H1 (cell line): ENCODE measurements at regions not wholly inside any gene's neighbourhood (a gene's known extent, or its start where the extent isn't known, plus 50 kb on each side); places are given as distances from the start of the nearest gene placed in this dataset.
A peak's percentile ranks its signal among the peaks of the same experiment; 100 is the strongest.

Source experiments
- CTCF ChIA-PET: fragments of 300-600 bp; sonication (Branson Sonifier 250); formaldehyde crosslinking; loops from one replicate; lab custom pipeline; 2021; ENCODE audit not compliant: partially characterized antibody; lab: Charles Lee
- POLR2A ChIA-PET: fragments of 300-600 bp; sonication (Branson Sonifier 250); formaldehyde crosslinking; loops from one replicate; lab custom pipeline; 2021; ENCODE audit warnings: inconsistent platforms; ENCODE audit not compliant: partially characterized antibody; lab: Charles Lee
- DNase-seq, 2 experiments: peaks; one replicate each; pipeline versions ENCODE4 v3.0.0 to v3.0.0-alpha.2; 2010 to 2022; ENCODE audit warnings: low spot score in 2 of 2, low read depth in 1 of 2, mixed read lengths in 1 of 2
- FAIRE-seq: peaks from 2 replicates; lab custom pipeline; 2011; peaks lifted over from hg19 to GRCh38; lab: Jason Lieb, UNC
- H2AFZ ChIP-seq: 2 replicates; pipeline ENCODE4 v1.8.1; 2012; ENCODE audit warnings: low read length, inconsistent platforms
- H2AK5ac ChIP-seq: 2 replicates; pipeline ENCODE4 v1.6.1; 2013; ENCODE audit warnings: low read depth, low read length
- H2BK120ac ChIP-seq: replicated peaks from 2 replicates; pipeline ENCODE3; 2013; ENCODE audit warnings: low read depth, low read length, inconsistent platforms
- H2BK12ac ChIP-seq: 2 replicates; pipeline ENCODE4 v1.6.1; 2013; ENCODE audit warnings: low read depth, low read length
- H2BK15ac ChIP-seq: 2 replicates; pipeline ENCODE4 v1.6.1; 2013; ENCODE audit warnings: low read length
- H2BK20ac ChIP-seq: 2 replicates; pipeline ENCODE4 v1.6.1; 2013; ENCODE audit warnings: low read length
- H2BK5ac ChIP-seq: 2 replicates; pipeline ENCODE4 v1.6.1; 2013; ENCODE audit warnings: low read depth, low read length
- H3K14ac ChIP-seq: 2 replicates; pipeline ENCODE4 v1.6.1; 2013; ENCODE audit warnings: inconsistent platforms; ENCODE audit not compliant: insufficient read length
- H3K18ac ChIP-seq: 2 replicates; pipeline ENCODE4 v1.6.1; 2013; ENCODE audit warnings: low read length; ENCODE audit errors: extremely low read depth
- H3K23ac ChIP-seq: 2 replicates; pipeline ENCODE4 v1.6.1; 2013; ENCODE audit warnings: inconsistent platforms; ENCODE audit not compliant: insufficient read length
- H3K23me2 ChIP-seq: 2 replicates; pipeline ENCODE4 v1.6.1; 2013; ENCODE audit warnings: low read depth, low read length
- H3K27ac ChIP-seq: 2 replicates; pipeline ENCODE4 v1.6.1; 2011; ENCODE audit warnings: low read depth, low read length, inconsistent platforms
- H3K27me3 ChIP-seq, 4 experiments: replicated peaks in 1 of 4; 1 replicate in 1 of 4; 2 replicates in 3 of 4; pipeline versions ENCODE4 v1.6.1 to v1.8.1; 2011 to 2013; ENCODE audit warnings: low read length in 3 of 4, mild to moderate bottlenecking in 3 of 4, inconsistent platforms in 2 of 4, mixed read lengths in 2 of 4, moderate library complexity in 1 of 4; ENCODE audit not compliant: control insufficient read depth in 3 of 4, insufficient read depth in 3 of 4; ENCODE audit errors: extremely low read depth in 1 of 4
- H3K36me3 ChIP-seq, 4 experiments: 2 replicates each; pipeline versions ENCODE4 v1.6.1 to v1.8.1; 2011 to 2013; ENCODE audit warnings: mild to moderate bottlenecking in 4 of 4, low read length in 3 of 4, moderate library complexity in 2 of 4, control low read depth in 1 of 4, inconsistent platforms in 1 of 4; ENCODE audit not compliant: insufficient read depth in 4 of 4, control insufficient read depth in 2 of 4
- H3K4ac ChIP-seq: replicated peaks from 2 replicates; pipeline ENCODE3; 2013; ENCODE audit warnings: low read length, low read depth, mixed read lengths, inconsistent platforms; ENCODE audit not compliant: insufficient read length
- H3K4me1 ChIP-seq, 4 experiments: replicated peaks in 1 of 4; 1 replicate in 1 of 4; 2 replicates in 3 of 4; pipeline versions ENCODE4 v1.6.1 to v1.8.1; 2011 to 2013; ENCODE audit warnings: low read length in 3 of 4, inconsistent platforms in 2 of 4, mixed read lengths in 1 of 4; ENCODE audit not compliant: insufficient read depth in 4 of 4, control insufficient read depth in 3 of 4
- H3K4me2 ChIP-seq, 2 experiments: 2 replicates each; pipeline versions ENCODE4 v1.6.1 to v1.8.1; 2011 to 2013; ENCODE audit warnings: low read depth in 2 of 2, low read length in 2 of 2, control low read depth in 1 of 2, inconsistent platforms in 1 of 2, mild to moderate bottlenecking in 1 of 2; ENCODE audit not compliant: insufficient read depth in 1 of 2
- H3K4me3 ChIP-seq, 4 experiments: fragments of 200-600, 300-600 bp in 1 of 4; sonication (generic), shearing (Covaris generic), sonication (Bioruptor Twin) in 1 of 4; 2 replicates each; pipeline versions ENCODE4 v1.5.1 to v1.8.1; 2011 to 2016; ENCODE audit warnings: low read length in 4 of 4, low read depth in 3 of 4, control low read depth in 2 of 4, inconsistent platforms in 2 of 4, mild to moderate bottlenecking in 2 of 4, mixed read lengths in 1 of 4, moderate library complexity in 1 of 4; ENCODE audit not compliant: insufficient read depth in 2 of 4; ENCODE audit errors: extremely low read depth in 1 of 4
- H3K56ac ChIP-seq: replicated peaks from 2 replicates; pipeline ENCODE3; 2013; ENCODE audit warnings: low read depth, mild to moderate bottlenecking, mixed read lengths, low read length, inconsistent platforms; ENCODE audit not compliant: insufficient read length
- H3K79me1 ChIP-seq: 2 replicates; pipeline ENCODE4 v1.6.1; 2013; ENCODE audit warnings: low read depth, low read length, control low read depth
- H3K79me2 ChIP-seq, 2 experiments: 2 replicates each; pipeline versions ENCODE4 v1.6.1 to v1.8.1; 2012 to 2013; ENCODE audit warnings: low read length in 2 of 2, mild to moderate bottlenecking in 2 of 2, inconsistent platforms in 1 of 2; ENCODE audit not compliant: insufficient read depth in 2 of 2, control insufficient read depth in 1 of 2
- H3K9ac ChIP-seq, 4 experiments: replicated peaks in 1 of 4; 1 replicate in 1 of 4; 2 replicates in 3 of 4; pipeline versions ENCODE4 v1.6.1 to v1.8.1; 2011 to 2013; ENCODE audit warnings: low read depth in 3 of 4, low read length in 3 of 4, control low read depth in 2 of 4, mild to moderate bottlenecking in 2 of 4, moderate library complexity in 2 of 4, inconsistent platforms in 1 of 4; ENCODE audit errors: extremely low read depth in 1 of 4
- H3K9me3 ChIP-seq, 2 experiments: 2 replicates each; pipeline versions ENCODE4 v1.6.1 to v1.8.1; 2012 to 2013; ENCODE audit warnings: mild to moderate bottlenecking in 2 of 2, moderate library complexity in 2 of 2, control low read depth in 1 of 2, inconsistent platforms in 1 of 2, low read depth in 1 of 2, low read length in 1 of 2, mixed read lengths in 1 of 2; ENCODE audit not compliant: insufficient read depth in 2 of 2
- H4K20me1 ChIP-seq, 2 experiments: replicated peaks in 1 of 2; 2 replicates each; pipeline versions ENCODE3 to v1.8.1; 2011 to 2013; ENCODE audit warnings: inconsistent platforms in 2 of 2, low read length in 2 of 2, mild to moderate bottlenecking in 1 of 2; ENCODE audit not compliant: insufficient read depth in 2 of 2, control insufficient read depth in 1 of 2
- H4K5ac ChIP-seq: 2 replicates; pipeline ENCODE4 v1.6.1; 2013; ENCODE audit warnings: low read length, low read depth, mixed read lengths, inconsistent platforms; ENCODE audit not compliant: insufficient read length
- H4K8ac ChIP-seq: 2 replicates; pipeline ENCODE4 v1.8.0; 2013; ENCODE audit warnings: mild to moderate bottlenecking, moderate library complexity, low read length, inconsistent platforms; ENCODE audit not compliant: insufficient read depth; ENCODE audit errors: extremely low read depth
- H4K91ac ChIP-seq: replicated peaks from 2 replicates; pipeline ENCODE3; 2013; ENCODE audit warnings: low read length, mixed read lengths, inconsistent platforms; ENCODE audit not compliant: insufficient read length
- CREB1 ChIP-seq: IDR thresholded peaks from 2 replicates; pipeline ENCODE4 v1.6.1; 2012; ENCODE audit warnings: inconsistent platforms
- WGBS, 2 experiments: shearing (Covaris generic) in 1 of 2; methylation state at CpG; one replicate each; pipeline versions ENCODE4 v1.1.6 to v1.1.7; 2013 to 2015; ENCODE audit warnings: low lambda C conversion rate in 2 of 2, mixed read lengths in 2 of 2, inconsistent platforms in 1 of 2, low coverage in 1 of 2, missing lambda C conversion rate in 1 of 2; ENCODE audit not compliant: insufficient replicate concordance in 2 of 2, insufficient coverage in 1 of 2, insufficient read length in 1 of 2; ENCODE audit errors: extremely low coverage in 1 of 2, missing lambda C conversion rate in 1 of 2; 5-methylcytosine and 5-hydroxymethylcytosine counted together

- DNase-seq (no peak), FAIRE-seq (no peak)
- ChIA-PET POLR2A (no interaction called here), CTCF (interaction anchor here (0.8 to 2.5 kb wide), 3 partner anchors 12 to 35 kb away, joined by 3 to 6 read pairs (median 3); no protein-coding TSS in a partner anchor)
- H3K9me3 ChIP-seq: no peaks in the 10 kb centered on the region
- no peak overlapping the region for H3K14ac ChIP-seq
- peaks cover 3 to 6% (median 4%) of the 10 kb centered on the region in 4 experiments; a peak in 4 of 7 replicates for H3K4me1 ChIP-seq
- H2BK120ac ChIP-seq: no peak overlapping the region
- H3K27me3 ChIP-seq: no peaks in the 10 kb centered on the region
- no peak overlapping the region for H4K91ac ChIP-seq
- no peaks in the 10 kb centered on the region for H4K20me1 ChIP-seq
- no peaks in the 10 kb centered on the region for H3K23me2 ChIP-seq
- no peak overlapping the region for H2BK5ac ChIP-seq
- H4K8ac ChIP-seq: no peak overlapping the region
- H3K4me3 ChIP-seq: no peak overlapping the region
- H2BK12ac ChIP-seq: no peak overlapping the region
- no peak overlapping the region for H3K23ac ChIP-seq
- no peaks in the 10 kb centered on the region for H3K36me3 ChIP-seq
- H2BK20ac ChIP-seq: no peak overlapping the region
- no peak overlapping the region for H3K18ac ChIP-seq
- no peak overlapping the region for H4K5ac ChIP-seq
- H3K4ac ChIP-seq: no peak overlapping the region
- H3K79me1 ChIP-seq: no peaks in the 10 kb centered on the region
- H3K56ac ChIP-seq: no peak overlapping the region
- H2AK5ac ChIP-seq: no peak overlapping the region
- H3K4me2 ChIP-seq: no peak overlapping the region
- H3K9ac ChIP-seq: no peak overlapping the region
- H3K27ac ChIP-seq: no peak overlapping the region
- no peaks in the 10 kb centered on the region for H3K79me2 ChIP-seq
- H2BK15ac ChIP-seq: no peak overlapping the region
- peak overlapping the region; percentile 89 for H2AFZ ChIP-seq
- 92% methylated on average over 1 of the region's 1 CpG; no CpG with 5 or more reads in 1 of the 2 experiments for WGBS, 2 experiments
- no peak for TF ChIP-seq CREB1
Measured at GRCh38 chr2:181806039-181806392, 85.5 kb upstream of the ITPRID2 start.
